ENCODE measurements at regions not wholly inside any gene's neighbourhood (a gene's known extent, or its start where the extent isn't known, plus 50 kb on each side); places are given as distances from the start of the nearest gene placed in this dataset.

DNA sequence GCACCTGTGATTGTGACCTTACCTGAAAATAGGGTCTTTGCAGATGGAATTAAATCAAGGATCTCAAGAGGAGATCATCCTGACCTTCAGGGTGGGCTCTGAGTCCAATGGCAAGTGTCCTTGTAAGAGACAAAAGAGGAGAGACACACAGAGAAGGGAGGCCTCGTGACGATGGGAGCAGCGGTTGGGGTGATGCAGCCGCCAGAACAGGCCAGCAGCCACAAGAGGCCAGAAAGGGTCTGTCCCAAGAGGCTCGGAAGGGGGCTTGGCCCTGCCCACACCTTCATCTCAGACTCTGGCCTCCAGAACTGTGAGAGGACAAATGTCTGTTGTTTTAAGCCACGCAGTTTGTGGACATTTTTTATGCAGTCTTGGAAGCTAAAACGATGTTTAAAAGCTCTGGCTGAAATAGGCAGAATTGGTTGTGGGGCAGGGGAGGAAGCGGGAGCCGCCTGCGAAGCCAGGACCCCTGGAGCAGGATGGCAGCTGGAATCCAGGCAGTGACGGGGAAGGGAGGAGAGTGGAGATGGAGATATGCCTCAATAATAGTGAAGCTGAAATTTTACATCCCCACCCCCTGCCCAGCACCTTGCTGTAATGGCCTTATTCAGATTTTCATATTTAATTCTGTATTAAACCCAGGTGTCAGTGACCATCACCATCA lies 216.4 kb downstream of the ANKRD60 start:
- no peak for DNase-seq

DNA sequence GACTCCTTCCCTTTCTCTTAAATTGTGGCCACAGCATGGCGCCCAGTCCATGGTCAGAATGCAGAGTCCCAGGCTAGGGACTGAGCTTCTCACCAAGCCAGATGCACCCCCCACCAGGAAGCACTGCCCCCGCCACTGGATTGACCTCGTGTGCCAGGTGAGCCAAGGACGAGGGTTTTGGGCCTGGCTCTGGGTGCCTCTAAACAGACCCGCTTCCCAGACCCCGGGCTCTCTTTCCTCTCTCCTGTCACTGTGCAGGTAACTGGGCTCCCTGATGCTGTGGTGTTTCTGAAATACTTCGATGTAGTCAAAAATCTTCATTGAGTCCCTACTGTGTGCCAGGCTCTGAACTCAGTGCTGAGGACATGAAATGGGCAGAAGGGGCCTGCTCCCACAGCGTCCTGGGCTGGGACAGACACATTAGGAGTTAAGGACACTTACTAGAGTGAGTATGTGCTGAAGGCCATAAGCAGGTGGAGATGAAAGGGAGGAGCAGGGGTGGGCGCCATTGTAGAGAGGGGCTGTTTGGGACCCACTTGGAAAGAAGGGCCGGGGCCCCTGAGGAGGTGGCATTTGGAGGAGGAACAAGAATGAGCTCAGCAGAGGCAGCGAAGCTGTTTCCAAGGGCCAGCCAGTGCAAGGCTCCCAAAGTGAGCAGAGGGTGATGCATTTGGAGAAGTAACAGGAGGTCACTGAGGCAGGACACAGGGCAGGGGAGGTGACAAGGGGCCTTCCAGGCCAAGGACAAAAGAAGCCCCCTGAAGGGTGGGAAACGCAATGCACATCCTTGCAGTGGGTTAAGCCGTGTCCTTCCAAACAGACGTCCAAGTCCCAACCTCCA lies 217.1 kb downstream of the ANKRD60 start:
- DNase-seq: no peak

DNA sequence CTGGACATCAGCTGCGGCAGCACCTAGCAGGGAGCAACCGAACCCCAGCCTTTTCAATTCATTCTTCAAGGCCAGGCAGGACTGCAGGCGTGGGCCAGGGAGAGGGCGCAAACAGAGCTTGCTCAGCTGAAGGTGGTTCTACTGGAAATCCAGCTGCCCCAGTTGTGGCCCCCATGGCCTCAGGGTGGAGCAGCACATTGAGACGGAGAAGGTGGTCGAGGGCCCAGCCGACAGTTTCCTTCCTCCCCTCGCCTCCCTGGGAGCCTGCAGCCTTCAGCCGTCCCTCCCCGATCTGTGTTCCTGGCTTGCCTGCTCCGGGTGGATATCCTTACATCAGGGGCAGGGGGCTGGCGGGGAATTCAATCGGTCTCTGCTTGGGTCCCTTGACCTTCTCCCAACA lies 217.8 kb downstream of the ANKRD60 start:
- no peak for DNase-seq

DNA sequence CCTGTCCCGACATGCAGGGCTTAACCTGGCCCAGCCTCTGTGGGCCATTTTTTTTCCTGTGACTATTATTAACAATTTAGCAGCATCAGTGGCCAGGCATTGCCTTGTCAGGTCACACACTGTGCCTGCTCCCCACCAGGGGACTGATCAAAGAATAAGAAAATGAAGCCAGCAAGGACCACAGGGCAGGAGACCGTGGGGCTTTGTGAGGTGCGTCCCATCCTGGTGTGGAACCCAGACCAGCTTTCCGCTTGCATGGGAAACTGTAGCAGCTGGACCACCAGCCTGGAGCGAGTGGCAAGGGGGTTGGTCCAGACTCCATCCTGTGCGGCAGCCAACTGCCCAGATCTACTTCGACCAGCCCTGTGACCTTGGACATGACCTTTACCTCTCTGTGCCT lies 218.3 kb downstream of the ANKRD60 start:
- no peak for DNase-seq

DNA sequence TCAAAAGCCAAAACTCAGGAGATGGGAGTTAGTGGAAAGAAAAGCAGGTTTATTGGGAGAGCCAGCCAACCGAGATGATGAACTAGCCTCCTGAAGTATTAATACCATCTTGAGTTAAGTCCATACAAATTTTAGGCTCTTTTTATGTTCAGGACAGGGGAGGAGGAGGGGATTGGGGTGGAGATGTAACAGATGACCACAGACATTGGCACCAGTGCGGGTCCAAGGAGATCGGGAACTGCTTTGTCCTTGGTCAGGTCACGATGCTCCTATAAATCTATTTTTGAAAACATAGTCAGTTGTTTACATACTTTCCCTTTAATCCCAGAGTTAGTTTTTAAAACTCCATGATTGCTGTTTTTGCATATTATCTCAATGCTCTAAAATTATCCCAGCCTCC lies 219.6 kb downstream of the ANKRD60 start:
- DNase-seq: no peak

DNA sequence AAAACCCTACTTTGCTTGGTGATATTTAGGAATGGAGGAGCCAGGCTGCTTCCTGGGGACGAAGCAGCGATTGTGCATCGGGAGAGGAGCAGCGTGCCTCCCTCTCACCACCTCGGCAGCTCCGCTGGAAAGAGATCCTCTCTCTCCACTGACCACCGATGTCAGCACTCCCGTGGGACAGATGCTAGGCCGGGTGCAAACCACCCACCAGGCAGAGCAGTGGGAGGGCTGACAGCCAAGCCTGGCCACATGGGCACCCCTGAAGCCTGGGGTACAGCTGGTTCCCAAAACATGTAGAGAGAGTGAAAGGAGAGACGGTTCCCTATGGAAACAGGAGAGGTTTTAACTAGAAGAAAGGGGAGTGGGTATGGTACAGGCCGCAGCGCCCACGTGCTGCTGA lies 220.0 kb downstream of the ANKRD60 start:
- no peak for DNase-seq

DNA sequence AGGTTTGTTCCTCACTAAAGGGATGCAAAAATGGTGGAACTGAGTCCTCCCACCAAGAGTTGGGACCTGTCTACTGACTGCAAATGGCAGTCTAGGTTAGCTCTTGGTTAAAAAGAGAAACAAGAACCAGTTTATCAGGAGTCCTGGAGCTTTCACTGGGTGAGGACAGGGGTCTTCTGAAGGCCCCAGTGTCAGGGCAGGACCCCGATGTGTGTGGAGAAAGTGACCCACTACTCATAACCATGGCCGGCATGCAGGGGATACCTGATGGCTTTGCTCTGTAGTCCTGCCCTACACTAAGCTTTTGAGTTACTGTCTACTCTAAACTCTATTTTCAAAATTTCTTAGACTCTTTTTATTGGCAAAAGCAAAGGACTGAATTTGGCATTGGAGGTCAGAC lies 220.5 kb downstream of the ANKRD60 start:
- DNase-seq: no peak

DNA sequence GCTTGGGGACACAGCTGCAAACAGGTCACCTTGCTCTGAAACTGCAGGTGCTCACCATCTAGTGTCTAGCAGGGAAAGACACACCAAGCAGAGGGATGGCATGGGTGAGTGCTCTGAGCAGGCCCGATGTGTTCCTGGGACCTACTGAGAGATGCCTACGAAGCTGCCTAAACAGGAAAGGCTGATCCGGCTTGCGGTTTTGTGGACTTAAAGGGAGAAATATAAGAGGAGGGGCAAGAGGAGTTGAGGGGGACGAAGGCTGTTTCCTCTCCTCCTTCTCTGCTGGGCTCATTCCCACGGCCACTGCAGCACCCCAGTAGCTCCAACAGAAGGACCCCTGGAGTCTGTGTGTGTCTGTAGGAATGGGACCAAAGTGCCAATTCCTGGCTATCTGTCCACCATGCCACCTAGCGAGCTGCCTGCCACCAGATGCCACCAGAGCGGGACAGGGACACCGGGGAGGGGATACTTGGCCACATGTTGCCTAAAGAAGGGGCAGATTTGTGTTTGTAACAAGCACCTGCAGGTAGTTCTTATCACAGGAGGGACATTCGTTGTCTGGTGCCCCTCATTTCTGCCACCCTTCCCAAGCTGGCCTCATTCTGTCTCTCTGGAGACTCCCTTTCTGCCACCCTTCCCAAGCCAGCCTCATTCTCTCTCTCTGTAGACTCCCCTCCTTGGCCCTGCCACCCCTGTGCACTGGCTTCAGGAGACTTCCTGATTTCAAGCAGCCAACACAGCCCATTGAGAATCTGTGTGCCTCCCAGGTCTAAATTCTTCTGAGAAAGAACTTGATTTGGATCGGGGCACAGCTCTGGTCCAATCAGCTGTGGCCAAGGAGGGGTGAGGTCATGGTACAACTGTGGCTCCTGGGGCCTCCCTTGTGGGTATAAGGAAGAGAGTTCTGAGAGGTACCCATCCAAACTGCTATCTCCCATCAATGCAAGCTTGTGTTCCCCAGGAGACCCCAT lies 221.8 kb downstream of the ANKRD60 start:
- DNase-seq: no peak

DNA sequence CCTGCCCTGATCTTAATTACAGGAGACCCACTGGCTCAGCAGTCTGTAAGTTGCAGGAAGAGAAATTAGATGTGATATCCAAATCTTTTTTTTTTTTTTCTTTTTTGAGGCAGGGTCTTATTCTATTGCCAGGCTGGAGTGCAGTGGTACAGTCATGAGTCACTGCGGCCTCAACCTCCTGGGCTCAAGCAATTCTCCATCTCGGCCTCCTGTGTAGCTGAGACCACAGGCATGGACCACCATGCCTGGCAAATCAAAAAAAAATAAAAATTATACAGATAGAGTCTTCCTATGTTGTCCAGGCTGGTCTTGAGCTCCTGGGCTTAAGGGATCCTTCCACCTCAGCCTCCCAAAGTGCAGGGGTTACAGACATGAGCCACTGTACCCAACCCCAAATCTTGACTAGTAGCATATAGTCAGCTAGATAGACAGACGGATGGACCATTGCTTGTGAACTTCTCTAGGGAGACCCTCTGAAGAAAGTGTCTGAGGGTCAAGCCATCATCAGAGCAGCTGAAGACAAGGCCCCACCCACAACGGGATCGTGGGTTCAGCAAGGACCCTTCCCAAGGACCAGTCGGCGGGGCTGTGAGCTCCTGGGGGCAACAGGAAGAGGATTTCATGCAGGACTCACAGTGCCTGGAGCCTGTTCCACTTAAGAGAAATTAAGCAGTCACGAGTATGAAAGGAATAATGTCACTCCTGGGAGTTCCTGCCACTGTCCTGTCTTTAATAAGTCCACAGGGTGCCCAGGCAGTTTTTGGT lies 222.7 kb downstream of the ANKRD60 start:
- DNase-seq: no peak

DNA sequence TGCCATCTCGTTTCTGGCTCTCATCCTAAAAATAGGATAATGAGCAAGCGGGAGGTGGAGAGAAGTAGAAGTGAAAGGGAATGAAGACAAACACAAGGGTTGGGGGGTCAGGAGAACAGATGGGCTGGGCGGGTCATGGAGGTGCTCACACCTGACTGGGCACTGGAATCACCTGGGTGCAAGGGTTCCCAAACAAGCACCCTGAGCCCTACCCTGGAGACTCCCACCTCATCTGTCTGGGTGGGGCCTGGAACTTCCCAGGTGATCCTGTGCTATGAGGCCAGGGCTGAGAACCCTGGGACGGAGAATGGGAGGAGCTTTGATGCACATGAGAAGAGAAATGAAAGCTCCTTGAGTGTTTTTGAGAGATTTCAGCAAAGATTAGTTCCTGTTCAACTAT lies 223.6 kb downstream of the ANKRD60 start:
- DNase-seq: no peak

DNA sequence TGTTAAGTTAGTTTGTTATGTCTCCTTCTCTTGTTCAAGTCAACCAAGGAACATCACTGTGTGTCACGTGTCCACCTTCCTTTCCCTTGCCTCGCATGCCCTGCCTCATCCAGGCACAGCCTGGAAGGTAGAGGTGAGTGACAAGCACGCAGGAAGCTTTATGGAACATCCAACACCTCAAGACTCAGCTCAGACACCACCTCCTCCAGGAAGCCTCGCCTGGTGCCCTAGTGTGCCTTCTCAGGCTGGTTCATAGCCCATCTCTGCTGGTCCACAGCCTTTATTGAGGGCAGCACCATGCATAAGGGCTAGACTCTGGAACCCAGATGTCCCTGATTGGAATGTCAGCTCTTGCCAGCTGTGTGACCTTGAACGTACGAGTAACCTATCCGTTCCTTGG lies 224.3 kb downstream of the ANKRD60 start:
- DNase-seq: no peak

DNA sequence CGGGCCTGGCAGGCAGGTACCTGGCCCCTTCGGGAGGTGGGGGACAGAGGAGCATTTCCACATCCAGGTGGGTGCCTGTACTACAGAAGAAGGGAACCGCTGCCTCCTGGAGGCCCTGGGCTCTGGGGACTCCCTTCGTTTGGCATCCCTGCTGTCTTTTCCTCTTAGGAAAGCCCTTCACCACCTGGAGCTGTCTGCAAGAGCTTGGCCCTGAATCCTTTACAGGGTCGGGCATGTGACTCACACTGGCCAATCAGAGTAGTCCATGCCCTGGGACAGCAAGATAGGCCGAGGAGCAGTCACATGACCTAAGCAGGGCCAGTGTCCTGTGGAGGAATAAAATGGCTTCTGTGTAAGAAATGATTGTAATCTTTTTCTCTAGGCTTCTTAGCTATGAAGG lies 224.9 kb downstream of the ANKRD60 start:
- DNase-seq: no peak

DNA sequence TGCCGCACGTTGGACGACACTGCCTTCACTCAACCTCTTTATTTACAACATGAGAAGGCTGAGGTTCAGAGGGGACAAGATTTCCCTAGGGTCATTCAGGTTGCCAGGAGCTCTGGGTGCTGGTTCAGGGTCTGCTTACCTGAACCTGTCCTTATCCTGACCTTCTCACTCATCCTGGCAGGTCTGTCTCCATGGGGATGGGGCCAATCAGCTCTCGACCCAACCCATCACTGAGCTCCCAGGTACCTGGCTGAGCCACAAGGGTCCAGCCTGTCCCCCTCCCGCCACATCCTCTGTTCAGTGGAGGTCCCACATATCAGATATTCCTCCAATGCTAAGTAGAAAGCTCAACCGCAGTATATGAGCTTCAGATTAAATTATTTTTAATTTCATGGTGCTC lies 225.6 kb downstream of the ANKRD60 start:
- DNase-seq: no peak

DNA sequence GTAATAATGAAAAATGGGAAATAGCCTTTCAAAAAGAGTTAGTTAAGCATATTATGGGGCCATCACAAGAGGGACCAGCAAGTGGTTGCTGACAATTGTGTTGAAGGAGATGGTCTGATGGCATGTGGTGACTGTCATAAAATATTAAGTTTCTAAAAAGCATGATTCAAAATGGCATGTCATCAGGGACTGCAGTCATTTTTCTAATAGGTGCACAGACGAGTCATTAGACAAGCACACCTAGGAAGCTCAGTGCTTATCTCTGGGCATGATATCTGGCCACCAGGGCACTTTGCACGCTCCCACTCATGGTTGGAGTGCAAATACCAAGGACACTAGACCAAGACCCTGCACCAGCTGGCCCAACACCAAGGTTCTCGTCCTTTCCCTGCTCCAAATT lies 226.5 kb downstream of the ANKRD60 start:
- no peak for DNase-seq

DNA sequence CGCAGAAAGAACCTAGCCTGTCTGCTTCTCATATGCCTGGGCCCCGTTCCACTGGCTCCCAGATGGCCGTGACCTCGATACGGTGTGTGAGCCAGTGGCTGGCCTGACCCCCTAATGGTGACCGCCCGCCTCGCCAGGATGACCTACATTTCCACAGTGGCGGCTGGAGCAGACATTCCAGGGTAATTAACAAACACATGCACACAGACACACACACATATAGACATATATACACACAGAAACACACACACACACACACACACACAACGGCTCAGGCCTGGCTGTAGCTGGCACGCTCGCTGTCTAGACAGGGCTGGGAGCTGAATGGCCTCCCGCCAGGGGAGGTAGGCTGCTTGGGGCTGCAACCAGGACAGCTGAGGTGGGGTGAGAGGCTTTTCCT lies 227.1 kb downstream of the ANKRD60 start:
- no peak for DNase-seq

DNA sequence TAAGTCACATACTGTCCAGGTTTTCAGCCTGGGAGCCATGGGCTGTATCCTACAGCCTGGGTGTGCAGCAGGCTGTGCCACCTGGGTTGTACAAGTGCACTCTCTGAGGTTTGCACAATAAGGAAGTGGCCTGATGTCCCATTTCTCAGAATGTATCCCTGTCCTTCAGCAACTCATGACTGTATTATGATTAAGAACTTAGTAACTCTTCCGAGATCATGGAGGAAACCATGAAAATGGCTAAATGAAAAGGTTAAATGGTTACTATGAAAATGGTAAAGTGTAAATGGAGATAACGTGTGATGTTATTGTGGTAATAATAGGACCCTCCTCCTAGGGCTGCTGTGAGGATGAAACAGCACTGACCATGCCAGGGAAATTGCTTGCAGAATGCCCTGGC lies 227.6 kb downstream of the ANKRD60 start:
- no peak for DNase-seq

DNA sequence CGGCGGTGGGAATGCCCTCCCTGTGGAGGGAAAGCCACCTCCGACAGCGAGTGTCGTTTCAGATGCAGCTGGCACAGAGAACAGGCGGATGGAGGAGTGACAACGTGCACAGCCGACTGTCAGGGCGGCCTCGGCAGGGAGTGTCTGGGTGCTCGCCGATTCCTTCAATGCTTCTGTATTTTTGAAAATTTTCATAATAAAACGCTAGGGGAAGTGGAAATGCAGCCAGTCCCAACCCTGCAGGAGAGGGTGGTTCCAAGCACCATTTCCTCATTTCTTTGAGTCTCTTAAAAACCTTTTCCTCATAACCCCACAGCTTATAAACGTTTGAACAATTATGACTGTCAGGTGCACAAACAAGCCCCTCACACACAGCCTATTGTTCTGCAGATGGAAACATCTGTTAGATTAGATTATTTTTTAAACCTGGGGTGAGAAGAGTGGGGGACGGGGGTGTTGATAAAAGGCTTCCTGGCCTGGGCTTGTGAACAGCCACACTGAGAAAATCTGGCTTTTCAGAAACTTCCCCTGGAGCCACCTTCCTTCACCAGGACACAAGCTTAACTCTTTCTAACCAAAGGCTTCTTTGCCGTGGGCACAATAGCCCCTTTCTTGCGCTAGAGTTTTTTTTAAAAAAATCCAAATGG lies 228.9 kb downstream of the ANKRD60 start:
- no peak for DNase-seq

DNA sequence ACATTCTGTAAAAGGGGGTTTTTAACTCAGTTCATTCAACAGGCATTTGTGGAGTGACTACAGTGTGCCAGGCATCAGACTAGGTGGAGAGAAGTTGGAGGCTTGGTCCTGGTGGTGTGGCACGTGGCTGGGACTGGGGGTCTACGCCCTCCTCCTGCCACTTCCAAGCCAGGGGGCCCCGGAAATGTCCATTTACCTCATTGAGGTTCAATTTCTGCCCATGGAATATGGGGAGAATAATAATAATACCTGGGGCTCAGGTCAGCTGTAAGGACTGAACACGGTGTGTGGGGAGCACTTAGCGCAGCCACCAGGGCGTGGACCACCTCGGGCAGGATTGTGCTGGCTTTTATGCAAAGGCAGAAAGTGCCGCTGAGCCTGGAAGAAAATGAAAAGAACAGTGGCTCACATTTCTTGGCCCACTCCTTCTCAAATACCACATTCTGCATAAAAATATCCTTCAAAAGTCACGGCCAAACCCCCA lies 229.4 kb downstream of the ANKRD60 start:
- DNase-seq: no peak

DNA sequence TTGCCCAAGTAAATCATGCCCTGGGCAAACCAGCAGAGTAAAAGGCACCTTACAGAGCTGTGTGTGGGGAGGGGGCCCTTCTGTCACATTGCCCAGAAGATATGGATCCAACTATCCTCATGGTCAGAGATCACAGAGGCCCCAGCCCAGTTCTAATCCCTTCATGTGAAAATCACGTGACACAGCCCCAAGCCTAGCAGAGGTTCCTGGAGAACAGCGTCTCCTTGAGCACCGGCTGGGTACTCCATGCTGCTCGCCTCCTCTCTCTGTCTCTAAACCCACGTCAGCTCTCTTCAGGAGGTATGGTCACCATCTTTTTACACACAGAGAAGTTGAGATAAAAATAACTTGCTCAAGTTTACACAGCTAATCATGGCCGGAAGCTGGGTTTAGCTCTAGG lies 230.2 kb downstream of the ANKRD60 start:
- DNase-seq: no peak

DNA sequence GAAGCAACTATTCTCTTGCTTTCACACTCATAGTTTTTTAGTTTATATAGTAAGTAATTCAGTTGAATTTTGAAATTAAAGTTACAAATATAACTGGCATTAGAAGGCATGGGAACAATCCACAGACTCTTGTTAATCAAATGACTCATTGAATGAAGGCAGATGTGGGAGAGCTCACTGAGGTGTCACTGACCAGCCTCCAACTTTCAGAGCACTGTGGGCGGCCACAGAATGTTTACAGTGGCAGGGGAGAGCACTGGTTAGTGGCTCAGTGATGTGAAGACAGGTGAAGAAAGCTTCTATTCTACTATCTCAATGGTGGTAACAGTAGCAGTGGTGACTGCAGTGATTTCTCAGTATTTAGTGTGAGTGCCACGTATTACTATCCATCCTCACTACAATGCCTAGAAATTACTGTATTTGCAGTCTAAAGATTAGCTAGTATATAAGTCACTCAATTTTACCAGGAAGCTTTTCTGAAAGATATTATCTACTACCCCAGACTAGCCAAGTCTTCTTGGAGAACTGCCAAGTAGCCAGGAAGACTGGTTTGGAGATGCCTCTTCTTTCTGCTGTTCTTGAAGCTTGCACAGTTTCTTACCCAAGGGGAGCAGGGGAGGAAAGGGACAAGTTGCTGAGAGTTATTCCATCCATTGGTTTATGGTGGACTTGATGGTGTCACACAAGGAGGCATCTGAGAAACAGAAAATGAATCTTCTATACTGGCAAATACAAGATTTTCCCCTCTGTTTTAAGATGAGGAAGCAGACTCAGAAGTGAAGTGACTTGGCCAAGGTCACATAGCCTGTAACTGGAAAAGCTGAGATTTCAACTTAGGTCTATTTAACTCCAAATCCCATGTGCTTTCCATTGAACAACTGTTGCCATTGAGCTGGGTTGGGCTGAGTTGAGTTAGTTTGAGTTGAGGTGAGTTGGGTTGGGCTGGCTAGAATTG lies 231.2 kb downstream of the ANKRD60 start:
- no peak for DNase-seq

DNA sequence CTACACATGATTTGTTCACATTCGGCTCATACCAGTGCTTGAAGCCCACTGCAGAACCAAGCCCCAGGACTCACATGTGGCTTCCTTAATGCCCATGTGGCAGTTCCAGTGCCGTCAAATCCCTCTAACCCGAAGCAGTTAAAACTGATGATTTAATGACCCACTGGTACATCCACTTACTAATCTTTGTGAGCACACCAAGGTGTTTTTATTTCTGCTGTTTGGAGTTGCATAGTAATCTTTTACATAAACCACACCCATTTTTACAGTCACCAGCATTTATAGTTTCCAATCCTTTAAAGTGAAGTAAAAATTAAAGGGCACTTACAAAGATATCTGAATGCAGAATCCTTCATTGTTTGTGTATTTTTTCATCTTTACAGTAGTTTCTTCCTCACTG lies 232.0 kb downstream of the ANKRD60 start:
- no peak for DNase-seq

All from SHP77 treated with DMSO at 0.1 percent for 48 hours (cell line).